HepG2 (cell line): ENCODE measurements at regions not wholly inside any gene's neighbourhood (a gene's known extent, or its start where the extent isn't known, plus 50 kb on each side); places are given as distances from the start of the nearest gene placed in this dataset.

ENCODE experiments used
- ATAC-seq: fragments of 200-7000 bp; cut with Tn5 transposase; 3 replicates; pipeline ENCODE4 v1.9.1; 2020; ENCODE audit warnings: mild to moderate bottlenecking, moderate library complexity
- BruUV-seq: library from RNA; stranded (reverse); fragments of 400-500 nt; replicated peaks from 2 replicates; lab custom pipeline; 2021; lab: Mats Ljungman, UMichigan
- CTCF ChIA-PET: fragments of 300-600 bp; formaldehyde crosslinking; extraction: SDS; loops from one replicate; lab custom pipeline; 2021; ENCODE audit warnings: low total read pairs, inconsistent platforms, low intra/inter-chr PET ratio; lab: Yijun Ruan, JAX
- POLR2A ChIA-PET: fragments of 350-600 bp; sonication (Branson Sonifier 250); formaldehyde crosslinking; loops from one replicate; lab custom pipeline; 2020; ENCODE audit warnings: antibody characterized with exemption, inconsistent platforms; lab: Yijun Ruan, JAX
- DNase-seq: peaks from one replicate; pipeline ENCODE4 v3.0.0-alpha.2; 2015; ENCODE audit warnings: low spot score
- FAIRE-seq: peaks from 3 replicates; lab custom pipeline; 2011; peaks lifted over from hg19 to GRCh38; lab: Jason Lieb, UNC
- H2AFZ ChIP-seq: one replicate; pipeline ENCODE4 v1.6.1; 2011; ENCODE audit warnings: low read length, inconsistent platforms
- H3K27ac ChIP-seq: fragments of 300-600 bp; 3 replicates; pipeline ENCODE4 v1.8.0; 2011; ENCODE audit warnings: mixed run types, mild to moderate bottlenecking, mixed read lengths, low read length, inconsistent platforms; ENCODE audit not compliant: insufficient read depth; ENCODE audit errors: extremely low read length
- H3K27me3 ChIP-seq, 2 experiments: fragments of 200-600 bp in 1 of 2; 2 replicates in 1 of 2; 3 replicates in 1 of 2; pipeline versions ENCODE4 v1.6.0 to v1.8.0; 2011; ENCODE audit warnings: low read length in 2 of 2, mild to moderate bottlenecking in 2 of 2, moderate library complexity in 2 of 2, inconsistent platforms in 1 of 2; ENCODE audit not compliant: insufficient read depth in 2 of 2, control insufficient read depth in 1 of 2
- H3K36me3 ChIP-seq, 2 experiments: fragments of 200-600 bp in 1 of 2; replicated peaks in 1 of 2; 2 replicates in 1 of 2; 3 replicates in 1 of 2; pipeline versions ENCODE4 v1.5.1 to v1.8.0; 2011; ENCODE audit warnings: low read length in 2 of 2, inconsistent platforms in 1 of 2; ENCODE audit not compliant: insufficient read depth in 2 of 2, control insufficient read depth in 1 of 2
- H3K4me1 ChIP-seq: 2 replicates; pipeline ENCODE4 v1.5.1; 2012; ENCODE audit warnings: low read length, inconsistent platforms; ENCODE audit not compliant: insufficient read depth
- H3K4me2 ChIP-seq: 2 replicates; pipeline ENCODE4 v1.6.0; 2011; ENCODE audit warnings: low read depth, low read length, inconsistent platforms
- H3K4me3 ChIP-seq, 3 experiments: fragments of 200-600 bp in 1 of 3; sonication (generic), shearing (Covaris generic) in 1 of 3; replicated peaks in 1 of 3; 2 replicates each; pipeline ENCODE4 v1.5.1; 2011 to 2016; ENCODE audit warnings: low read length in 3 of 3, inconsistent platforms in 2 of 3, low read depth in 2 of 3, mild to moderate bottlenecking in 2 of 3, control low read depth in 1 of 3, mixed read lengths in 1 of 3; ENCODE audit not compliant: insufficient read depth in 1 of 3
- H3K79me2 ChIP-seq: one replicate; pipeline ENCODE4 v1.6.1; 2011; ENCODE audit warnings: low read length, inconsistent platforms; ENCODE audit not compliant: insufficient read depth
- H3K9ac ChIP-seq: 2 replicates; pipeline ENCODE4 v1.6.0; 2011; ENCODE audit warnings: mild to moderate bottlenecking, low read depth, low read length, inconsistent platforms; ENCODE audit not compliant: insufficient read depth
- H3K9me3 ChIP-seq: 2 replicates; pipeline ENCODE4 v1.5.1; 2012; ENCODE audit warnings: mild to moderate bottlenecking, low read length
- H4K20me1 ChIP-seq: 2 replicates; pipeline ENCODE4 v1.6.0; 2011; ENCODE audit warnings: inconsistent platforms, mild to moderate bottlenecking, low read length, moderate library complexity; ENCODE audit not compliant: insufficient read depth
- ARNT2 ChIP-seq: sonication (generic); formaldehyde crosslinking; IDR thresholded peaks from 2 replicates; pipeline ENCODE4 v1.8.0; 2022; ENCODE audit warnings: mild to moderate bottlenecking, low read depth, missing genetic modification reagents, moderate library complexity
- ATM ChIP-seq: fragments of 450-650 bp; IDR thresholded peaks from 2 replicates; pipeline ENCODE4 v1.7.1; 2017; ENCODE audit warnings: mild to moderate bottlenecking, borderline replicate concordance
- CENPBD1 ChIP-seq: sonication (generic); formaldehyde crosslinking; IDR thresholded peaks from 2 replicates; pipeline ENCODE4 v1.8.0; 2022; ENCODE audit warnings: missing genetic modification reagents, low read depth, mild to moderate bottlenecking, borderline replicate concordance
- POLR2AphosphoS5 ChIP-seq: IDR thresholded peaks from 2 replicates; pipeline ENCODE4 v1.6.1; 2012; ENCODE audit warnings: low read depth, low read length
- RARG ChIP-seq: sonication (generic); formaldehyde crosslinking; IDR thresholded peaks from 2 replicates; pipeline ENCODE4 v1.4.0; 2020; ENCODE audit warnings: low read depth, mild to moderate bottlenecking, missing genetic modification reagents
- ZNF770 ChIP-seq: sonication (generic); formaldehyde crosslinking; IDR thresholded peaks from 2 replicates; pipeline ENCODE4 v1.5.0; 2020; ENCODE audit warnings: mild to moderate bottlenecking, missing genetic modification reagents
- ZNF772 ChIP-seq: sonication (generic); formaldehyde crosslinking; IDR thresholded peaks from 2 replicates; pipeline ENCODE4 v1.5.0; 2020; ENCODE audit warnings: mild to moderate bottlenecking, missing genetic modification reagents
- ZNF839 ChIP-seq: sonication (generic); formaldehyde crosslinking; IDR thresholded peaks from 2 replicates; pipeline ENCODE4 v1.4.0; 2020; ENCODE audit warnings: missing genetic modification reagents, mild to moderate bottlenecking, borderline replicate concordance
- WGBS: methylation state at CpG from one replicate; pipeline ENCODE4 v1.1.6; 2017; ENCODE audit warnings: low lambda C conversion rate; 5-methylcytosine and 5-hydroxymethylcytosine counted together
- in situ Hi-C: cut with HindIII; loops from 2 replicates; pipeline ENCODE4 v1.10.0; 2017; ENCODE audit warnings: low pct_unique_long_range_greater_than_20kb; ENCODE audit not compliant: extremely low pct_ligation_motif_present
- intact Hi-C: fragments of 100-400 bp; cut with micrococcal nuclease; formaldehyde crosslinking; loops from one replicate; pipeline ENCODE4 v1.10.0; 2022; ENCODE audit not compliant: unreplicated experiment

DNA sequence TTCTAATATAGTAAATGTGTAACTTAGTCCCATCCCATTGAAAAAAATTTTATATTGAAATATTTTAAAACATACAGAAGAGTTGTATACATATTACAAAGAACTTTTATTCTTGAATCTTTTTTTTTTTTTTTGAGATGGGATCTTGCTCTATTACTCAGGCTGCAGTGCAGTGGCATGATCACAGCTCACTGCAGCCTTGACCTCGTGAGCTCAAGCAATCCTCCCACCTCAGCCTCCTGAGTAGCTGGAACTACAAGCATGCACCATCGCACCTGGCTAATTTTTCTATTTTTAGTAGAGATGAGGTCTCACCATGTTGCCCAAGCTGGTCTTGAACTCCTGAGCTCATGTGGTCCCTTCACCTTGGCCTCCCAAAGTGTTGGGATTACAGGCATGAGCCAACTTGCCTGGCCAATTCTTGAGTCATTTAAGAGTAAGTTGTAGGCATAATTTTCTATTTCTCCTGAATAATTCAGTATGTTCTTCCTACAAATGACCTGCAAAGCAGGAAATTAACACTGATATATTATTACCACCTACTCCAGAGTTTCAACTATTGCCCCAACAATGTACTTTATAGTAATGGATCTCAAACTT is 153.0 kb upstream of the BMP4 start (continued):
- TF ChIP-seq ZNF770 (CRISPR knock-in tag): peak; percentile 92

DNA sequence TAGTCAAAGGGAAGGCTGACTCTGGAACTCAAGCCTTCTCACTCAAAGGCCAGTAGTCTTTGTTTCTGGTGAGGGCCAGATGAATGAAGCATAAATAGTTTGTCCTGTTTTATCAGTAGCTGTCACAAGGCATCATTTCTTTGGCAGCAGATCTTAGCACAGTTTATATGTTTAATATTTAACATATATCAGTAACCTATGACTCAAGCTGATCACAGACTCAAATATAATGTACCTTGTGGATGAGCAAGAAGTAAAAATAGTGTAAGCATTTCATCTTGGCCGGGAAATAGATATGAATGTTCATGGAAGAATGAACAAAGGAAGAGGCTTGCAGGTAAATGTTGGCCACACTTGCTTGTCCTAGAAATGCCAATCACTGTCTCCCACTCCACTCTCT is 158.3 kb upstream of the BMP4 start:
- FAIRE-seq (no peak), ATAC-seq (no peak)

More for the DNA sequence above, 158.3 kb upstream of the BMP4 start:
- Histone ChIP-seq H3K4me3 (no peak overlapping the region), H2AFZ (no peak overlapping the region), H4K20me1 (no peaks in the 10 kb centered on the region), H3K27me3 (no peaks in the 10 kb centered on the region), H3K79me2 (no peaks in the 10 kb centered on the region), H3K9me3 (no peaks in the 10 kb centered on the region), H3K9ac (no peak overlapping the region), H3K4me2 (no peak overlapping the region), H3K36me3 (no peaks in the 10 kb centered on the region), H3K27ac (no peak overlapping the region), H3K4me1 (peaks cover 79% of the 10 kb centered on the region)
- BruUV-seq: no TSS peak
- intact Hi-C loops (loop anchor here (5.0 kb wide), 1 partner anchor 822 kb away; no protein-coding TSS in a partner anchor), in situ Hi-C loops (no loop called here)
- ChIA-PET CTCF (no interaction called here), POLR2A (interaction anchor here (1.6 kb wide), 1 partner anchor 159 kb away, joined by 4 read pairs; the partner anchor contains the start of gene BMP4)
- no peak for DNase-seq
- no peak for TF ChIP-seq POLR2AphosphoS5
- TF ChIP-seq ARNT2 (CRISPR knock-in tag): no peak
- no peak for TF ChIP-seq RARG (CRISPR knock-in tag)
- TF ChIP-seq ZNF839 (CRISPR knock-in tag): no peak
- TF ChIP-seq ZNF772: no peak
- TF ChIP-seq CENPBD1: no peak
- no peak for TF ChIP-seq ATM
- WGBS: 89% methylated on average over 1 of the region's 1 CpG
